GM18519 (cell line): ENCODE measurements at regions not wholly inside any gene's neighbourhood (a gene's known extent, or its start where the extent isn't known, plus 50 kb on each side); places are given as distances from the start of the nearest gene placed in this dataset.

Experiments used
- ATAC-seq: cut with Tn5 transposase; IDR thresholded peaks from one replicate; pipeline ENCODE4 v1.9.1; 2021; ENCODE audit warnings: mild to moderate bottlenecking, moderate library complexity; ENCODE audit not compliant: unreplicated experiment, low FRiP score

- no peak for ATAC-seq
These were observed 160.9 kb downstream of the ADAMTS15 start for GRCh38 chr11:130609121-130610035.

- no peak for ATAC-seq
These were observed 163.4 kb downstream of the ADAMTS15 start for GRCh38 chr11:130611791-130612251.

GRCh38 chr11:130612291-130612851 is 163.9 kb downstream of the ADAMTS15 start:
- ATAC-seq = no peak

GRCh38 chr11:130613396-130613795 is 165.0 kb downstream of the ADAMTS15 start:
- ATAC-seq = no peak

GRCh38 chr11:130614591-130614990 is 166.1 kb downstream of the ADAMTS15 start:
- ATAC-seq = no peak

GRCh38 chr11:130615561-130615960 is 167.1 kb downstream of the ADAMTS15 start:
- ATAC-seq = no peak

- ATAC-seq = no peak
These were observed 168.1 kb downstream of the ADAMTS15 start for GRCh38 chr11:130616573-130616972.

- no peak for ATAC-seq
These were observed 168.6 kb downstream of the ADAMTS15 start for GRCh38 chr11:130617001-130617400.

GRCh38 chr11:130620548-130620947 is 172.1 kb downstream of the ADAMTS15 start:
- ATAC-seq = no peak

- no peak for ATAC-seq
These were observed 173.7 kb downstream of the ADAMTS15 start for GRCh38 chr11:130622141-130622542.

GRCh38 chr11:130623670-130624668 is 175.5 kb downstream of the ADAMTS15 start:
- ATAC-seq = no peak

- no peak for ATAC-seq
These were observed 176.6 kb downstream of the ADAMTS15 start for GRCh38 chr11:130624971-130625544.

- no peak for ATAC-seq
These were observed 177.3 kb downstream of the ADAMTS15 start for GRCh38 chr11:130625578-130626306.

- no peak for ATAC-seq
These were observed 180.6 kb downstream of the ADAMTS15 start for GRCh38 chr11:130629039-130629438.

- ATAC-seq = no peak
These were observed 182.7 kb downstream of the ADAMTS15 start for GRCh38 chr11:130631119-130631518.

- no peak for ATAC-seq
These were observed 185.0 kb downstream of the ADAMTS15 start for GRCh38 chr11:130633466-130633865.

GRCh38 chr11:130634186-130634585 is 185.7 kb downstream of the ADAMTS15 start:
- ATAC-seq = no peak

GRCh38 chr11:130634961-130635473 is 186.6 kb downstream of the ADAMTS15 start:
- ATAC-seq = no peak

- no peak for ATAC-seq
These were observed 187.6 kb downstream of the ADAMTS15 start for GRCh38 chr11:130635937-130636630.
